Endodermal cell (in vitro differentiated cells): ENCODE measurements at regions not wholly inside any gene's neighbourhood (a gene's known extent, or its start where the extent isn't known, plus 50 kb on each side); places are given as distances from the start of the nearest gene placed in this dataset.
"Not testable (repeated sequence)": the region's sequence is repeated elsewhere in the genome, so short reads cannot be mapped to it uniquely, and the experiment has no call there.

Experiments used
- DNase-seq: peaks from one replicate; pipeline ENCODE4 v3.0.0-alpha.2; 2017
- H3K27ac ChIP-seq: 2 replicates; pipeline ENCODE4 v1.5.1; 2013; ENCODE audit warnings: mild to moderate bottlenecking, low read depth, low read length, moderate library complexity
- H3K27me3 ChIP-seq: 2 replicates; pipeline ENCODE4 v1.6.1; 2013; ENCODE audit warnings: mild to moderate bottlenecking, low read length, moderate library complexity; ENCODE audit not compliant: insufficient read depth, control insufficient read depth, poor library complexity, severe bottlenecking
- H3K36me3 ChIP-seq: 2 replicates; pipeline ENCODE4 v1.7.0; 2013; ENCODE audit warnings: mild to moderate bottlenecking, low read length, moderate library complexity; ENCODE audit not compliant: control insufficient read depth, insufficient read depth
- H3K4me1 ChIP-seq: one replicate; pipeline ENCODE4 v1.7.0; 2013; ENCODE audit warnings: low read length; ENCODE audit not compliant: control insufficient read depth, insufficient read depth
- H3K4me3 ChIP-seq: 2 replicates; pipeline ENCODE4 v1.5.1; 2013; ENCODE audit warnings: mild to moderate bottlenecking, low read length, moderate library complexity
- H3K9ac ChIP-seq: 2 replicates; pipeline ENCODE4 v1.6.1; 2013; ENCODE audit warnings: mild to moderate bottlenecking, low read length, moderate library complexity; ENCODE audit not compliant: poor library complexity, severe bottlenecking; ENCODE audit errors: extremely low read depth
- H3K9me3 ChIP-seq: 2 replicates; pipeline ENCODE4 v1.6.1; 2013; ENCODE audit warnings: mild to moderate bottlenecking, low read length, moderate library complexity; ENCODE audit not compliant: control insufficient read depth
- H3K27ac Mint-ChIP-seq: 2 replicates; pipeline ENCODE4 v1.8.0; 2020; ENCODE audit warnings: mixed read lengths
- H3K27me3 Mint-ChIP-seq: 2 replicates; pipeline ENCODE4 v1.8.0; 2021; ENCODE audit warnings: mild to moderate bottlenecking, mixed read lengths; ENCODE audit not compliant: insufficient read depth
- H3K36me3 Mint-ChIP-seq: 2 replicates; pipeline ENCODE4 v1.8.0; 2020; ENCODE audit warnings: low read depth, mixed read lengths
- H3K4me1 Mint-ChIP-seq: 2 replicates; pipeline ENCODE4 v1.8.0; 2020; ENCODE audit warnings: mixed read lengths
- H3K4me3 Mint-ChIP-seq: 2 replicates; pipeline ENCODE4 v1.8.0; 2020; ENCODE audit warnings: mild to moderate bottlenecking, moderate library complexity, mixed read lengths
- H3K9me3 Mint-ChIP-seq: 2 replicates; pipeline ENCODE4 v1.8.0; 2020; ENCODE audit warnings: mild to moderate bottlenecking, mixed read lengths
- CTCF ChIP-seq: fragments of 200-600 bp; sonication (generic); conservative IDR thresholded peaks from 2 replicates; pipeline ENCODE4 v1.5.0; 2021; ENCODE audit warnings: antibody characterized with exemption, mild to moderate bottlenecking
- WGBS, 2 experiments: methylation state at CpG; one replicate each; pipeline versions ENCODE4 v1.1.5 to v1.1.7; 2013; ENCODE audit warnings: missing lambda C conversion rate in 2 of 2, mixed read lengths in 1 of 2; ENCODE audit not compliant: insufficient coverage in 1 of 2, insufficient read length in 1 of 2; 5-methylcytosine and 5-hydroxymethylcytosine counted together

- no peaks in the 10 kb centered on the region for H3K27me3 ChIP-seq
- no peak for DNase-seq
- Mint-ChIP-seq H3K4me3 (no peak overlapping the region), H3K27me3 (peaks cover 2% of the 10 kb centered on the region), H3K4me1 (no peaks in the 10 kb centered on the region), H3K27ac (no peak overlapping the region), H3K36me3 (peaks cover 50% of the 10 kb centered on the region), H3K9me3 (peaks cover 34% of the 10 kb centered on the region)
- H3K4me1 ChIP-seq, result no peaks in the 10 kb centered on the region
- no peak overlapping the region for H3K4me3 ChIP-seq
- H3K36me3 ChIP-seq, result peaks cover 10% of the 10 kb centered on the region
- H3K9me3 ChIP-seq, result no peaks in the 10 kb centered on the region
- H3K27ac ChIP-seq, result no peak overlapping the region
- TF ChIP-seq CTCF, result no peak
- no peak overlapping the region for H3K9ac ChIP-seq
- 89 to 100% methylated on average over 1 to 3 of the region's 3 CpGs for WGBS, 2 experiments
These were observed 128.3 kb downstream of the CRYBB2 start for GRCh38 chr22:25347752-25348102.

- no peak for TF ChIP-seq CTCF
- Mint-ChIP-seq H3K36me3 (peaks cover 52% of the 10 kb centered on the region), H3K4me3 (no peak overlapping the region), H3K4me1 (no peaks in the 10 kb centered on the region), H3K27ac (no peak overlapping the region), H3K27me3 (peaks cover 2% of the 10 kb centered on the region), H3K9me3 (peaks cover 34% of the 10 kb centered on the region)
- Histone ChIP-seq H3K27ac (no peak overlapping the region), H3K4me1 (no peaks in the 10 kb centered on the region), H3K27me3 (no peaks in the 10 kb centered on the region), H3K36me3 (peaks cover 10% of the 10 kb centered on the region), H3K4me3 (no peak overlapping the region), H3K9ac (no peak overlapping the region), H3K9me3 (no peaks in the 10 kb centered on the region)
- no peak for DNase-seq
- WGBS, 2 experiments, result 96 to 100% methylated on average over 1 to 2 of the region's 2 CpGs
These were observed 129.0 kb downstream of the CRYBB2 start for GRCh38 chr22:25348391-25348790.

- H3K4me3 ChIP-seq, H3K4me1 Mint-ChIP-seq, H3K9ac ChIP-seq, H3K27ac ChIP-seq, DNase-seq, H3K4me1 ChIP-seq, H3K4me3 Mint-ChIP-seq, H3K27me3 Mint-ChIP-seq, H3K9me3 ChIP-seq, H3K27me3 ChIP-seq, H3K27ac Mint-ChIP-seq: not testable (repeated sequence)
- Mint-ChIP-seq H3K9me3 (peaks cover 28% of the 10 kb centered on the region), H3K36me3 (peaks cover 56% of the 10 kb centered on the region)
- WGBS, 2 experiments, result 91% methylated on average over 4 of the region's 5 CpGs; no CpG with 5 or more reads in 1 of the 2 experiments
- H3K36me3 ChIP-seq, result peaks cover 10% of the 10 kb centered on the region
These were observed 129.6 kb downstream of the CRYBB2 start for GRCh38 chr22:25348996-25349395.

- no peaks in the 10 kb centered on the region for H3K27me3 Mint-ChIP-seq
- peaks cover 19% of the 10 kb centered on the region for H3K9me3 Mint-ChIP-seq
- no peaks in the 10 kb centered on the region for H3K4me1 ChIP-seq
- H3K36me3 ChIP-seq, result peaks cover 10% of the 10 kb centered on the region
- no peaks in the 10 kb centered on the region for H3K4me1 Mint-ChIP-seq
- H3K9ac ChIP-seq, result no peak overlapping the region
- 85 to 89% methylated on average over 14 to 26 of the region's 26 CpGs for WGBS, 2 experiments
- no peaks in the 10 kb centered on the region for H3K9me3 ChIP-seq
- DNase-seq, result no peak
- no peak overlapping the region for H3K27ac ChIP-seq
- no peak for TF ChIP-seq CTCF
- peaks cover 62% of the 10 kb centered on the region for H3K36me3 Mint-ChIP-seq
- no peaks in the 10 kb centered on the region for H3K27me3 ChIP-seq
- H3K4me3 Mint-ChIP-seq, result no peak overlapping the region
- no peak overlapping the region for H3K4me3 ChIP-seq
- no peak overlapping the region for H3K27ac Mint-ChIP-seq
These were observed 131.1 kb downstream of the CRYBB2 start for GRCh38 chr22:25350551-25350971.
